Spleen (tissue), 7 donors: ENCODE measurements at regions not wholly inside any gene's neighbourhood (a gene's known extent, or its start where the extent isn't known, plus 50 kb on each side); places are given as distances from the start of the nearest gene placed in this dataset.

Experiments
- CTCF ChIP-seq, 11 experiments: fragments of 200-600 bp in 7 of 11; fragments of 450-650 bp in 4 of 11; sonication (generic) in 4 of 11; IDR thresholded peaks in 8 of 11; conservative IDR thresholded peaks in 3 of 11; 1 replicate in 7 of 11; 2 replicates in 4 of 11; pipeline versions ENCODE4 v1.4.0 to v1.8.0; 2016 to 2021; ENCODE audit warnings: antibody characterized with exemption in 11 of 11, inconsistent platforms in 4 of 11, mild to moderate bottlenecking in 1 of 11
- POLR2A ChIP-seq, 3 donors: fragments of 450-650 bp; IDR thresholded peaks; one replicate each; pipeline ENCODE4 v1.5.1; 2017; ENCODE audit warnings: antibody characterized with exemption in 3 of 3, mild to moderate bottlenecking in 1 of 3
- POLR2AphosphoS5 ChIP-seq, 3 donors: sonication (generic); formaldehyde crosslinking; IDR thresholded peaks; one replicate each; pipeline ENCODE4 v1.5.1; 2017; ENCODE audit warnings: antibody characterized with exemption in 3 of 3
- donor health status: DM: no; HTN: no; CAD: no; lungs with moderate emphysema.
- donor health status: DM: no; HTN: no; CAD: no.
- donor health status: DM: no; HTN: no; CAD: no.

DNA sequence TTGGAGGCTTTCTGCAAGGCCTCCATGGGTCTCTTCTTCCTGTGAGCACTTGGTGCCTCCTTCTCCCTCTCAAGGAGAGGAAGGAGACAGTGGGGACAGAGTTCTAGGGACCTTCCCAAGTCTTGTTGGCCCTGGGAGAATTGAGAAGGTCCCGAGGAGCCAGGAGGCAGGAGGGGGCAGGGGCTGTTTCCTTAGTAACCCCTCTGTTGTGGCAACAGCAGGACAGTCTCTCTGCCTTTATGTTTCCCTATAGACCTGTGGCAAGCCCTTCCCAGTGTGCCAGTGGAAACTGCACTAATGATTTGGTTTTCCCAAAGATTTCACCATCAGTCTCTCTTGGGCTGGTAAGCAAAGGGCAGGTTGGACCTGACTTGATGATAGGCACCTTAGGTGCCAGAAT is 87.8 kb upstream of the GALNT15 start:
- TF ChIP-seq CTCF (IDR thresholded peaks at IDR 0.05 in 8 of 11, conservative IDR thresholded peaks at IDR 0.05 in 3 of 11) (no peak), POLR2AphosphoS5 (IDR thresholded peaks at IDR 0.05) (no peak), POLR2A (IDR thresholded peaks at IDR 0.05) (no peak)
